Prostate gland (tissue), 2 donors: ENCODE measurements at regions not wholly inside any gene's neighbourhood (a gene's known extent, or its start where the extent isn't known, plus 50 kb on each side); places are given as distances from the start of the nearest gene placed in this dataset.

Source experiments
- DNase-seq: peaks from one replicate; pipeline ENCODE4 v3.0.0-alpha.2; 2019; ENCODE audit warnings: low spot score
- H3K27ac ChIP-seq, 2 donors: fragments of 200-600 bp; sonication (generic); 2 replicates each; pipeline ENCODE4 v1.5.1; 2017 to 2019
- H3K27me3 ChIP-seq: fragments of 200-600 bp; sonication (generic); replicated peaks from 2 replicates; pipeline ENCODE4 v1.5.1; 2019; ENCODE audit not compliant: insufficient read depth
- H3K36me3 ChIP-seq, 2 donors: fragments of 200-600 bp; sonication (generic); 1 replicate in 1 of 2; 2 replicates in 1 of 2; pipeline versions ENCODE4 v1.5.1 to v1.8.1; 2017 to 2019
- H3K4me1 ChIP-seq: fragments of 200-600 bp; sonication (generic); replicated peaks from 2 replicates; pipeline ENCODE4 v1.5.1; 2019
- H3K4me3 ChIP-seq, 2 donors: fragments of 200-600 bp; sonication (generic); 2 replicates each; pipeline ENCODE4 v1.5.1; 2017 to 2019
- H3K9me3 ChIP-seq: fragments of 200-600 bp; sonication (generic); 2 replicates; pipeline ENCODE4 v1.5.1; 2017
- POLR2A ChIP-seq: fragments of 450-650 bp; IDR thresholded peaks from one replicate; pipeline ENCODE4 v1.6.1; 2016; ENCODE audit warnings: antibody characterized with exemption, mild to moderate bottlenecking
- POLR2AphosphoS5 ChIP-seq: sonication (generic); formaldehyde crosslinking; IDR thresholded peaks from one replicate; pipeline ENCODE4 v1.6.1; 2017; ENCODE audit warnings: antibody characterized with exemption
- WGBS: methylation state at CpG from one replicate; pipeline ENCODE4 v1.1.5; 2018; 5-methylcytosine and 5-hydroxymethylcytosine counted together
- intact Hi-C: fragments of 100-400 bp; cut with DNase I; formaldehyde crosslinking; loops from one replicate; pipeline ENCODE4 v1.14.2; 2022
- TF ChIP-seq, protein P1 (sequence below), 4 experiments: fragments of 200-600 bp in 2 of 4; fragments of 450-650 bp in 2 of 4; sonication (generic) in 2 of 4; IDR thresholded peaks; 1 replicate in 3 of 4; 2 replicates in 1 of 4; pipeline ENCODE4 v1.5.1; 2016 to 2019; ENCODE audit warnings: antibody characterized with exemption in 4 of 4, mild to moderate bottlenecking in 2 of 4, moderate library complexity in 2 of 4

DNA sequence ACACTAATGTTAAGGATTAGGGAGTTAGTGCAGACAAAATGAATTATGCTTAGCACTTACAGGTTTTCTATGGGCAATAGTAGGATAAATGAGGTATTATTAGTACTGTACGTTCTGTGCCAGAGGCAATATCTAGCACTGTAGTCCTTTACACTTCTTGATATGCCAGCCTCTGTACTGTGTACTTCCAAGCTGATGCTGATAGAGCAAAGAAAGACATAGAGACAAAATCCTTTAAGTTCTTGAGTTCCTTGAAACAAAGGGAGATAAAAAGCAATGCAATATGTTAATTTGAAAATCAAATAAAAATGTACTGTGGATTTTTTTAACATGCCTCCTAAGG lies 1234.0 kb upstream of the NXPH2 start:
- no peak for TF ChIP-seq POLR2A
- TF ChIP-seq, protein P1, sequence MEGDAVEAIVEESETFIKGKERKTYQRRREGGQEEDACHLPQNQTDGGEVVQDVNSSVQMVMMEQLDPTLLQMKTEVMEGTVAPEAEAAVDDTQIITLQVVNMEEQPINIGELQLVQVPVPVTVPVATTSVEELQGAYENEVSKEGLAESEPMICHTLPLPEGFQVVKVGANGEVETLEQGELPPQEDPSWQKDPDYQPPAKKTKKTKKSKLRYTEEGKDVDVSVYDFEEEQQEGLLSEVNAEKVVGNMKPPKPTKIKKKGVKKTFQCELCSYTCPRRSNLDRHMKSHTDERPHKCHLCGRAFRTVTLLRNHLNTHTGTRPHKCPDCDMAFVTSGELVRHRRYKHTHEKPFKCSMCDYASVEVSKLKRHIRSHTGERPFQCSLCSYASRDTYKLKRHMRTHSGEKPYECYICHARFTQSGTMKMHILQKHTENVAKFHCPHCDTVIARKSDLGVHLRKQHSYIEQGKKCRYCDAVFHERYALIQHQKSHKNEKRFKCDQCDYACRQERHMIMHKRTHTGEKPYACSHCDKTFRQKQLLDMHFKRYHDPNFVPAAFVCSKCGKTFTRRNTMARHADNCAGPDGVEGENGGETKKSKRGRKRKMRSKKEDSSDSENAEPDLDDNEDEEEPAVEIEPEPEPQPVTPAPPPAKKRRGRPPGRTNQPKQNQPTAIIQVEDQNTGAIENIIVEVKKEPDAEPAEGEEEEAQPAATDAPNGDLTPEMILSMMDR (IDR thresholded peaks at IDR 0.05): no peak
- no peak for TF ChIP-seq POLR2AphosphoS5
- WGBS: 39% methylated on average over 1 of the region's 1 CpG
- H3K27ac ChIP-seq: no peak overlapping the region

DNA sequence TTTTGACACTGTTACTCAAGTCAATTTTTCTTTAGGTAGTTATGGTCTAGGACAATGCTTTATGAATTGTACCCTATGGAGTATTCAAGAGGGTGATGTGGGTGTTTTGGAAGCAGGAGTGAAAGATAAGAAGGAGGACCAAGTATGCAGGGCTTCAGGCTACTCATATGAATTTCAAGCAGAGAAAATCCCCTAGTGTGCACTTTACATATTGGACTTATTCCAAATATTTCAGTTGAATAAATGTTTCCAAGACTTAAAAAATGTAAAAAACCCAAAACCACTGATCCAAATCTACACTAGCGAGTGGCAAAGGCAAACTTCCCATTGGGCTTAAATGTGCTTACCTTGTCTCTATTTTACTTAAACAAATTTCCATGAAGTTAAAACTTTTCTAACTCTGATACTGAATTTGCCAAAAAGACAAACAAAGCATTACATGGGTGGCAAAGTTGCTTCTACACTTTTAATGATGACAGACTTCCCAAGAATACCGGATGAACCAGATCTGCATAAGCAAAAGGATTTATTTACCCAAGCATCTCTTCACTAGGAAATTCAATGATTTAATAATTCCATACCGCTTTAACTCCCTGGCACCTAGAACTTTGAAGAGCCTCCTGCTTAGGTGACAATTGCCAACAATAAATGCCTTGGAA lies 1233.5 kb upstream of the NXPH2 start:
- 45% methylated on average over 3 of the region's 3 CpGs for whole genome bisulfite sequencing
- TF ChIP-seq POLR2A (no peak), POLR2AphosphoS5 (no peak)
- TF ChIP-seq, protein P1 (IDR thresholded peaks at IDR 0.05): no peak
- no peaks in the 10 kb centered on the region for H3K4me1 ChIP-seq
- intact Hi-C loops: no loop called here
- H3K9me3 ChIP-seq: no peaks in the 10 kb centered on the region
- H3K27ac ChIP-seq: no peak overlapping the region
- H3K4me3 ChIP-seq: no peak overlapping the region
- no peaks in the 10 kb centered on the region for H3K27me3 ChIP-seq
- H3K36me3 ChIP-seq: no peaks in the 10 kb centered on the region
- DNase-seq: no peak

More for the DNA sequence above, 1234.0 kb upstream of the NXPH2 start:
- intact Hi-C loops: no loop called here
- H3K27me3 ChIP-seq: no peaks in the 10 kb centered on the region
- H3K9me3 ChIP-seq: no peaks in the 10 kb centered on the region
- no peaks in the 10 kb centered on the region for H3K4me1 ChIP-seq
- no peak overlapping the region for H3K4me3 ChIP-seq
- DNase-seq: no peak
- H3K36me3 ChIP-seq: no peaks in the 10 kb centered on the region

DNA sequence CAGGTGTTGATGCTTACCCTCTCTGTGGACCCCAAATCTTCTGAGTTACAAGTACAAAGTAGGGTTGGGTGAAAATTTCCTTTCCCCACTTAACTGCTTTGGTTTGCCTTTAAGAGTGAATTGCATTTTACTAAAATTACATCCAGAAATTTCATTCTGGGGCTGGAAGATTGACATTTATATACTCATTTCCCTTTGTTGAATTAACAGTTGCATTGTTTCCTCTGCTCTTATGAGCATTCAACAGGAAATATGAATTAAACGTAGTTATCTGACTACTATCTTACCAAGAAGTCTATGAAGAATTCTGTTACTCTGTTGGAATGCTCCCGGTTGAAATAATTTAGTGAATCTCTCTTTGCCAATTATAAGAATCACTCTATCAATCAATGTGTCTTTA lies 1231.1 kb upstream of the NXPH2 start:
- no peak overlapping the region for H3K4me3 ChIP-seq
- DNase-seq: no peak
- H3K4me1 ChIP-seq: no peaks in the 10 kb centered on the region
- H3K27me3 ChIP-seq: no peaks in the 10 kb centered on the region
- no peak overlapping the region for H3K27ac ChIP-seq
- no peak for TF ChIP-seq POLR2A
- TF ChIP-seq, protein P1 (IDR thresholded peaks at IDR 0.05): no peak
- TF ChIP-seq POLR2AphosphoS5: no peak
- 27% methylated on average over 2 of the region's 2 CpGs for WGBS
- no peaks in the 10 kb centered on the region for H3K36me3 ChIP-seq
- no peaks in the 10 kb centered on the region for H3K9me3 ChIP-seq
- intact Hi-C loops: no loop called here

DNA sequence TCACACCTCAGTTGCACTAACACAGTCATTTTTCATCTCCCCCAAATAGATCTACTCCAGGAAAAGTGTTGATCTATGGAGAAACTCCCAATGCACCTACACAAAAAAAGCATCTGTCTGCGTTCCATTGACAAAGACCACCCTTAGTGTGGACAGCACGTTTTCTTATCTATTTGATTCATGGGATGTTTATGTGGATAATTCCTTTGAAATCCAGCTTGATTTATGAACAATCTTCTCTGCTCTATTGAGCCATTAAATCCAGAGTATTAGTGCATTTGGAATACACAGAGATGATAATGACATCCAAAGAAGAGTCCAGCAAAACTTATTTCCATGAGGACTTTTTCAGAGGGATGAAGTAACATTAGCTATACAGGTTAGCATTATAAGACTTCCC lies 1221.9 kb upstream of the NXPH2 start:
- no peak overlapping the region for H3K4me3 ChIP-seq
- H3K9me3 ChIP-seq: no peaks in the 10 kb centered on the region
- intact Hi-C loops: no loop called here
- no peak overlapping the region for H3K27ac ChIP-seq
- no peaks in the 10 kb centered on the region for H3K36me3 ChIP-seq
- DNase-seq: no peak
- WGBS: 38% methylated on average over 2 of the region's 2 CpGs
- no peaks in the 10 kb centered on the region for H3K27me3 ChIP-seq
- TF ChIP-seq POLR2A: no peak
- TF ChIP-seq POLR2AphosphoS5: no peak
- TF ChIP-seq, protein P1 (IDR thresholded peaks at IDR 0.05): no peak
- H3K4me1 ChIP-seq: no peaks in the 10 kb centered on the region

DNA sequence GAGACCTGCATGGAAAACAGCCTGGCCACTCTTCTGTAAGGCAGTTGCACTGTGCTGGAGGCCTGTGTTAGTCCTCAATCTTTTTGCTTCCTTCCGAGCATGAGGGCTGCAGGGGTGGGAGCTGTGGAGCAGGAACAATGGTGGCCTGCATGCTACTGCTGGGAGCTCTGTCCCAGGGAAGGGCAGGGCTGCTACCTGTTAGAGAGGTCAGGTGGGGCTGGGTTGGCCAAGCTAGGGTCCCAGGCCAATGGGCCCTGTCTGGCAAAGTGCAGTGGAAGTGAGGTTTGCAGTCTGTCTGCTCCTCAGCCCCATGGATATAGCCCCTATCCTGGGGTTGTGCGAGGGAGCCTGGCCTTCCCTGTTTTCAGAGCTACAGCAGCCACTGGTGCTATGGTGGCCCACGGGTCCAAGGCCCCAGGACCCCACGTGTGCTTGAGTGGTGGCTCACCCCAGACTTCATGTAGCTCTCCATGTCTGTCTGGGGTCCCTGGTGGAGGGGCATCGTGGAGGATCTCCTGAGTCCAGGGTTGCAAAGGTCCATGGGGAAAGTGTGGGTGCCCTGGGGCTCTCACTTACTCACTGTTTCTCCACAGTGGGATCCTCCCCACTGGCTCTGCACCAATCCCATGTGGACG lies 1212.6 kb upstream of the NXPH2 start:
- H3K9me3 ChIP-seq: no peaks in the 10 kb centered on the region
- H3K36me3 ChIP-seq: no peaks in the 10 kb centered on the region
- 93% methylated on average over 6 of the region's 6 CpGs for WGBS
- TF ChIP-seq POLR2A (no peak), POLR2AphosphoS5 (no peak)
- TF ChIP-seq, protein P1 (IDR thresholded peaks at IDR 0.05): no peak
- H3K4me3 ChIP-seq: no peak overlapping the region
- DNase-seq: no peak
- H3K27me3 ChIP-seq: no peaks in the 10 kb centered on the region
- intact Hi-C loops: no loop called here
- no peaks in the 10 kb centered on the region for H3K4me1 ChIP-seq
- H3K27ac ChIP-seq: no peak overlapping the region
